Upper lobe of left lung (tissue), 4 donors: ENCODE measurements at regions not wholly inside any gene's neighbourhood (a gene's known extent, or its start where the extent isn't known, plus 50 kb on each side); places are given as distances from the start of the nearest gene placed in this dataset.

Experiments
- EP300 ChIP-seq, 4 donors: sonication (generic); formaldehyde crosslinking; IDR thresholded peaks; one replicate each; pipeline ENCODE4 v1.5.1; 2017; ENCODE audit warnings: antibody characterized with exemption in 4 of 4, control low read depth in 2 of 4
- TF ChIP-seq, protein P1 (sequence below), 6 experiments: fragments of 450-650 bp in 4 of 6; fragments of 200-600 bp in 2 of 6; sonication (generic) in 2 of 6; IDR thresholded peaks; one replicate each; pipeline ENCODE4 v1.5.1; 2016 to 2019; ENCODE audit warnings: antibody characterized with exemption in 6 of 6

DNA sequence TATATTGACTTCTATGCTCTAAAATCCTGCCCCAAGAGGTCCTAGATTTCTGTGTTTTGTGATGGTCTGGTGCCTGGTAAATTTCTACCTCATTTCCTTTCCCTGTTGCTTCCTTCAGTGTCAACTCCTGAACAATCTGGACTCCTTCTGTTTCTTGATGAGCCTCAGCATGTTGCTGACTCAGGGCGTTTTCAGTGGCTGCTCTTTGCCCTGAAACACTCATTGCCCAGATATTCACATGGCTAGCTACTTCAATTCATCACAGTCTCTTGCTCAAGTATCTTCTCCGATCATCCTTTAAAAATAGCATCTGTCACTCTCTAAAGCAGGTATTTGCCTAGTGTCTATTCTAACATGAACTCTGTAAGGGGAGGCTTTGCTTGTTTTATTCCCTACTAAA is 526.3 kb upstream of the RAG2 start:
- no peak for TF ChIP-seq EP300 (IDR thresholded peaks at IDR 0.05)
- TF ChIP-seq, protein P1, sequence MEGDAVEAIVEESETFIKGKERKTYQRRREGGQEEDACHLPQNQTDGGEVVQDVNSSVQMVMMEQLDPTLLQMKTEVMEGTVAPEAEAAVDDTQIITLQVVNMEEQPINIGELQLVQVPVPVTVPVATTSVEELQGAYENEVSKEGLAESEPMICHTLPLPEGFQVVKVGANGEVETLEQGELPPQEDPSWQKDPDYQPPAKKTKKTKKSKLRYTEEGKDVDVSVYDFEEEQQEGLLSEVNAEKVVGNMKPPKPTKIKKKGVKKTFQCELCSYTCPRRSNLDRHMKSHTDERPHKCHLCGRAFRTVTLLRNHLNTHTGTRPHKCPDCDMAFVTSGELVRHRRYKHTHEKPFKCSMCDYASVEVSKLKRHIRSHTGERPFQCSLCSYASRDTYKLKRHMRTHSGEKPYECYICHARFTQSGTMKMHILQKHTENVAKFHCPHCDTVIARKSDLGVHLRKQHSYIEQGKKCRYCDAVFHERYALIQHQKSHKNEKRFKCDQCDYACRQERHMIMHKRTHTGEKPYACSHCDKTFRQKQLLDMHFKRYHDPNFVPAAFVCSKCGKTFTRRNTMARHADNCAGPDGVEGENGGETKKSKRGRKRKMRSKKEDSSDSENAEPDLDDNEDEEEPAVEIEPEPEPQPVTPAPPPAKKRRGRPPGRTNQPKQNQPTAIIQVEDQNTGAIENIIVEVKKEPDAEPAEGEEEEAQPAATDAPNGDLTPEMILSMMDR (IDR thresholded peaks at IDR 0.05) = no peak
